Heart left ventricle (tissue), 13 donors: ENCODE measurements at regions not wholly inside any gene's neighbourhood (a gene's known extent, or its start where the extent isn't known, plus 50 kb on each side); places are given as distances from the start of the nearest gene placed in this dataset.

Experiments used
- POLR2A ChIP-seq, 2 donors: fragments of 450-650 bp; IDR thresholded peaks; one replicate each; pipeline ENCODE4 v1.6.1; 2017; ENCODE audit warnings: antibody characterized with exemption in 2 of 2, mild to moderate bottlenecking in 2 of 2, moderate library complexity in 2 of 2
- TF ChIP-seq, protein P1 (sequence below), 12 donors: fragments of 200-600 bp; sonication (generic) in 4 of 12; IDR thresholded peaks; one replicate each; pipeline versions ENCODE4 v1.5.0 to v1.8.0; 2018 to 2022; ENCODE audit warnings: antibody characterized with exemption in 12 of 12, mild to moderate bottlenecking in 5 of 12
- donor health status: ischemic (EF 13 %, LVEDD 7.1; RV severe dilation, severe dysfunction).
- donor health status: DM: no; HTN: yes; CAD: no.
- donor health status: DM: no; HTN: no; CAD: no.
- donor health status: ischemic (EF 25% LVEDD 6.9; RV normal size, moderate dysfunction).
- donor health status: ischemic (EF 25% LVEDD 5.7; RV mildly dilated, moderate dysfunction).
- donor health status: ischemic (EF 35%, LVEDD 5.7; RV mildly dilated, moderate dysfunction).
- donor health status: nonischemic (EF 11% LVEDD 7.7; RV severe dilation, severe dysfunction).
- donor health status: DM: yes; HTN: yes; CAD: no.
- donor health status: PGD.
- donor health status: ischemic (EF 29% LVEDD 5.4; RV normal size, mild dysfunction).
- donor health status: nonischemic (EF 23%, LVEDD 6.1; RV moderate dilation, normal function).

DNA sequence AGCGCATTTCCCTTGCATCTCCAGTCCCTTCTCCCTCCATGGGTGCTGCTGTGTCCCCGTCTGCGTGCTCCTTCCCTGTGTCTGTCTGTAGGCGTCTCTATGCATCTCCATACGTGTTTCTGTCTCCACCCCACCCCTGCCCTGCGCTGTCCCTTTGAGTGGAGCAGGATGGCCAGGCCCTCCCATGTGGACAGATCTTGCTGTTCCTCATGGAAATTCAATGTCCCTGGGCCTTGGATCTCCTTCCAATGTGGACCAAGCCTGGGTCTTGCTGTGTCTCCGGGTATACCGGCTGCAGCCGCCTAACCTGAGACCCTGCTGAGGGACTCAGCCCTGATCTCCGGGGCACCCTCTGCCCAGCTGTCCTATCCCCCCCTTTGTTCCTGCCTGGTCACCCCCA is 172.7 kb downstream of the BMP7 start:
- TF ChIP-seq, protein P1, sequence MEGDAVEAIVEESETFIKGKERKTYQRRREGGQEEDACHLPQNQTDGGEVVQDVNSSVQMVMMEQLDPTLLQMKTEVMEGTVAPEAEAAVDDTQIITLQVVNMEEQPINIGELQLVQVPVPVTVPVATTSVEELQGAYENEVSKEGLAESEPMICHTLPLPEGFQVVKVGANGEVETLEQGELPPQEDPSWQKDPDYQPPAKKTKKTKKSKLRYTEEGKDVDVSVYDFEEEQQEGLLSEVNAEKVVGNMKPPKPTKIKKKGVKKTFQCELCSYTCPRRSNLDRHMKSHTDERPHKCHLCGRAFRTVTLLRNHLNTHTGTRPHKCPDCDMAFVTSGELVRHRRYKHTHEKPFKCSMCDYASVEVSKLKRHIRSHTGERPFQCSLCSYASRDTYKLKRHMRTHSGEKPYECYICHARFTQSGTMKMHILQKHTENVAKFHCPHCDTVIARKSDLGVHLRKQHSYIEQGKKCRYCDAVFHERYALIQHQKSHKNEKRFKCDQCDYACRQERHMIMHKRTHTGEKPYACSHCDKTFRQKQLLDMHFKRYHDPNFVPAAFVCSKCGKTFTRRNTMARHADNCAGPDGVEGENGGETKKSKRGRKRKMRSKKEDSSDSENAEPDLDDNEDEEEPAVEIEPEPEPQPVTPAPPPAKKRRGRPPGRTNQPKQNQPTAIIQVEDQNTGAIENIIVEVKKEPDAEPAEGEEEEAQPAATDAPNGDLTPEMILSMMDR (IDR thresholded peaks at IDR 0.05): no peak
- TF ChIP-seq POLR2A (IDR thresholded peaks at IDR 0.05): no peak
